ENCODE measurements at regions not wholly inside any gene's neighbourhood (a gene's known extent, or its start where the extent isn't known, plus 50 kb on each side); places are given as distances from the start of the nearest gene placed in this dataset.
"Not testable (repeated sequence)": the region's sequence is repeated elsewhere in the genome, so short reads cannot be mapped to it uniquely, and the experiment has no call there.

DNA sequence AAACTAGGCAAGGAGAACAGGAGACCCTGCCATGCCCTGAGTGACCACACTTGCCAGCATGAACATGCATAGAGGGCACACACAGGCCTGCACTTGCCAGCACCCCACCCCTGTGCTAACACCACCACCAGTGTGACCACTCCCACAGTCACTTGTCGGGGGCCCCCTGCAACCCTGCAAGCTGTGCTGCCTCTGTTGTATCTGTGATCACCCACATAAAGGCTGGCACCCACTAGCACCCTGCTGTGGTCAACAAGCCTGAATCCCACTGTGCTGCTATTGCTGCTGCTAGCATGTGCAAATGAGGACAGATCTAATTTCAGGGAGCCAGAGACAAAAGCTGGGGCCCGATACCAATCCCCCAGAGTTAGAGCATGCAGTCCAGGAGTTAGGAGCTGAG is 217.7 kb downstream of the GIPC2 start:
- TF ChIP-seq, protein P1, sequence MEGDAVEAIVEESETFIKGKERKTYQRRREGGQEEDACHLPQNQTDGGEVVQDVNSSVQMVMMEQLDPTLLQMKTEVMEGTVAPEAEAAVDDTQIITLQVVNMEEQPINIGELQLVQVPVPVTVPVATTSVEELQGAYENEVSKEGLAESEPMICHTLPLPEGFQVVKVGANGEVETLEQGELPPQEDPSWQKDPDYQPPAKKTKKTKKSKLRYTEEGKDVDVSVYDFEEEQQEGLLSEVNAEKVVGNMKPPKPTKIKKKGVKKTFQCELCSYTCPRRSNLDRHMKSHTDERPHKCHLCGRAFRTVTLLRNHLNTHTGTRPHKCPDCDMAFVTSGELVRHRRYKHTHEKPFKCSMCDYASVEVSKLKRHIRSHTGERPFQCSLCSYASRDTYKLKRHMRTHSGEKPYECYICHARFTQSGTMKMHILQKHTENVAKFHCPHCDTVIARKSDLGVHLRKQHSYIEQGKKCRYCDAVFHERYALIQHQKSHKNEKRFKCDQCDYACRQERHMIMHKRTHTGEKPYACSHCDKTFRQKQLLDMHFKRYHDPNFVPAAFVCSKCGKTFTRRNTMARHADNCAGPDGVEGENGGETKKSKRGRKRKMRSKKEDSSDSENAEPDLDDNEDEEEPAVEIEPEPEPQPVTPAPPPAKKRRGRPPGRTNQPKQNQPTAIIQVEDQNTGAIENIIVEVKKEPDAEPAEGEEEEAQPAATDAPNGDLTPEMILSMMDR (IDR thresholded peaks at IDR 0.05) = no peak
- TF ChIP-seq POLR2A (IDR thresholded peaks at IDR 0.05) = no peak
- TF ChIP-seq POLR2AphosphoS5 (IDR thresholded peaks at IDR 0.05) = no peak
- Histone ChIP-seq H3K27ac (no peak overlapping the region), H3K36me3 (no peaks in the 10 kb centered on the region), H3K9me3 (no peaks in the 10 kb centered on the region), H3K4me1 (no peaks in the 10 kb centered on the region), H3K4me3 (no peak overlapping the region), H3K27me3 (no peaks in the 10 kb centered on the region)
- no peak for DNase-seq (ENCODE audit: low spot score in 2 of 2)
- intact Hi-C loops (cut with DNase I; ENCODE audit: low total_unique reads) = no loop called here

DNA sequence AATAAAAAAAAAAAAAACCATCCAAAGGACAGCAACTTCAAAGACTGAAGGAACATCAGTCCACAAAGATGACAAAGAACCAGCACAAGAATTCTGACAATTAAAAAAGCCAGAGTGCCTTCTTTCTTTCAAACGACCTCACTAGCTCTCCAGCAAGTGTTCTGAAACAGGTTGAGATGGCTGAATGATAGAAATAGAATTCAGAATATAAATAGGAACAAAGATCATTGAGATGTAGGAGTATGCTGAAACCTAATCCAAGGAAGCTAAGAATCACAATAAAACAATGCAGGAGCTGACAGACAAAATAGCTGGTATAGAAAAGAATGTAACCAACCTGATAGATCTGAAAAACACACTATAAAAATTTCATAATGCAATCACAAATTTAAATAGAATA is 218.2 kb downstream of the GIPC2 start:
- intact Hi-C loops (cut with DNase I; ENCODE audit: low total_unique reads) = no loop called here
- no peak overlapping the region for H3K4me3 ChIP-seq
- no peak for DNase-seq (ENCODE audit: low spot score in 2 of 2)

DNA sequence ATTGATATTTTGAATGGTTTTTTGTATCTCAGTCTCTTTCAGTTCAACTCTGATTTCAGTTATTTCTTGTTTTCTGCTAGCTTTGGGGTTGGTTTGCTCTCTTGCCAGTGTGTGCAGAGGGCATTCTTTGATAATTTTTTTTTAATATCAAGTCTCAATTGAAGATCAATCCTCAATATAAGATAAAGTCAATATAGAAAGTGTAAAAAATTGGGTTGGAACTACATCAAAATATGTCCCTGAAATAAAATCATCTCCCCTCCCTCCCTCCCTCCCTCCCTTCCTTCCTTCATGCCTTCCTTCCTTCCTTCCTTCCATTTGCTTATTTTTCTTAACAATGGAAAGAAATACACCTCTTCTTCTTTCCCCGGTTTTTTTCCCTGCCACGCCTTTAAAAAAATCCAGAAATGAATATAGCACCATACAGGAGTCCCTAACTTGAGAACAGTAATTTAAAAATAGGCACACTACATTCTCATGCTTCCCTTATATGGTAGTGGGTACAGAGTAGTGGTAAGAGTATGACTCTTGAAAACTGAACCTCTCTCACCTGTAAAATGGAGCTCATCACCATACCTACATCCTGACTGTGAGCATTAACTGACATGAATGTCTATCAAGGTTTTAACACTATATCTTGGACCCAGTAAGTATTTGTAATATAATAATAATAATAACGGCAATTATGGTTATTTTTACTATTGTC is 221.9 kb downstream of the GIPC2 start:
- H3K36me3 ChIP-seq = no peaks in the 10 kb centered on the region
- no peaks in the 10 kb centered on the region for H3K27me3 ChIP-seq
- no peak for DNase-seq (ENCODE audit: low spot score in 2 of 2)
- intact Hi-C loops (cut with DNase I; ENCODE audit: low total_unique reads) = no loop called here
- H3K4me1 ChIP-seq = no peaks in the 10 kb centered on the region
- no peak overlapping the region for H3K27ac ChIP-seq
- H3K9me3 ChIP-seq = no peaks in the 10 kb centered on the region
- TF ChIP-seq, protein P1 (IDR thresholded peaks at IDR 0.05) = no peak
- no peak for TF ChIP-seq POLR2A (IDR thresholded peaks at IDR 0.05)
- no peak for TF ChIP-seq POLR2AphosphoS5 (IDR thresholded peaks at IDR 0.05)
- H3K4me3 ChIP-seq = no peak overlapping the region

More for the DNA sequence above, 218.2 kb downstream of the GIPC2 start:
- H3K9me3 ChIP-seq = no peaks in the 10 kb centered on the region
- H3K27ac ChIP-seq = no peak overlapping the region
- H3K27me3 ChIP-seq = no peaks in the 10 kb centered on the region
- H3K4me1 ChIP-seq = no peaks in the 10 kb centered on the region
- TF ChIP-seq POLR2A (IDR thresholded peaks at IDR 0.05) = no peak
- TF ChIP-seq, protein P1 (IDR thresholded peaks at IDR 0.05) = no peak
- TF ChIP-seq POLR2AphosphoS5 (IDR thresholded peaks at IDR 0.05) = no peak
- no peaks in the 10 kb centered on the region for H3K36me3 ChIP-seq

DNA sequence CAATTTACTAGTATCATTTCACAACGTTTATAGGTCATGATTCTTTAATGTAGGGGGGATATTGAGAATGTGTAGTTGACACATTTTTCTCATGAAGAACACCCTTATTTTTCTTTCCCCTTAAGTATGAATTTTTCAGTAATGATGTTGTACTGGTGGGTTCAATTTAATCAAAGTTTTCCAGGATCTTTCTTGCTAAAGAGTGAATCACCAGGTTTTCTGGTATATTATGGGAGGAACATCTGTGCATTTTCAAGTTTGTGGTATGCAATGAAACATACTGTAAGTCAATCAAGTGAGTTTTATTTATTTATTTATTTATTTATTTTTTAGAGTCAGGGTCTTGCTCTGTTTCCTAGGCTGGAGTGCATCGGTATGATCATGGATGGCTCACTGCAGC is 221.2 kb upstream of the PTGFR start:
- H3K9me3 ChIP-seq = no peaks in the 10 kb centered on the region
- H3K36me3 ChIP-seq = no peaks in the 10 kb centered on the region
- no peaks in the 10 kb centered on the region for H3K27me3 ChIP-seq
- no peak overlapping the region for H3K4me3 ChIP-seq
- no peak overlapping the region for H3K27ac ChIP-seq
- intact Hi-C loops (cut with DNase I; ENCODE audit: low total_unique reads) = no loop called here
- TF ChIP-seq, protein P1 (IDR thresholded peaks at IDR 0.05) = no peak
- TF ChIP-seq POLR2AphosphoS5 (IDR thresholded peaks at IDR 0.05) (no peak), POLR2A (IDR thresholded peaks at IDR 0.05) (no peak)
- DNase-seq (ENCODE audit: low spot score in 2 of 2) = no peak
- H3K4me1 ChIP-seq = no peaks in the 10 kb centered on the region

DNA sequence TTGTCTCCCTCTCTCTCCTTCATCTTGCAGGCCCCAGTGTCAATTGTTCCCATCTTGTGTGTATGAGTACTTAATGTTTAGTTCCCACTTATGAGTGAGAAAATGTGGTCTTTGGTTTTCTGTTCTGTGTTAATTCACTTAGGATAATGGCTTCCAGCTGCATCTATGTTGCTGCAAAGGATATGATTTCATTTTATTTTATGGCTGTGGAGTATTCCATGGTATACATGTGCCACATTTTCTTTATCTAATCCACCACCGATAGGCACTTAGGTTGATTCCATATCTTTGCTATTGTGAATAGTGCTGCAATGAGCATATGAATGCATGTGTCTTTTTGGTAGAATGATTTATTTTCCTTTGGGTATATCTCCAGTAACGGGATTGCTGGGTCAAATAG is 219.4 kb upstream of the PTGFR start:
- not testable (repeated sequence) for H3K4me1 ChIP-seq, H3K9me3 ChIP-seq

More for the DNA sequence above, 219.4 kb upstream of the PTGFR start:
- DNase-seq (ENCODE audit: low spot score in 2 of 2); H3K4me3 ChIP-seq; H3K36me3 ChIP-seq; H3K27ac ChIP-seq; H3K27me3 ChIP-seq; intact Hi-C loops (cut with DNase I; ENCODE audit: low total_unique reads): not testable (repeated sequence)
